ENCODE measurements at regions not wholly inside any gene's neighbourhood (a gene's known extent, or its start where the extent isn't known, plus 50 kb on each side); places are given as distances from the start of the nearest gene placed in this dataset.

GRCh38 chr11:28596816-28597215 lies 488.6 kb downstream of the METTL15 start:
- no peak overlapping the region for H3K4me3 ChIP-seq
- no peak for TF ChIP-seq Cebpa-rat (IDR thresholded peaks at IDR 0.05)
- no peaks in the 10 kb centered on the region for H4K20me1 ChIP-seq
- no peaks in the 10 kb centered on the region for H3K36me3 ChIP-seq
- H3K4me2 ChIP-seq = no peak overlapping the region
- no peak overlapping the region for H3K9ac ChIP-seq
- no peaks in the 10 kb centered on the region for H3K27me3 ChIP-seq
- H3K27ac ChIP-seq = no peak overlapping the region
- H3K9me3 ChIP-seq = no peaks in the 10 kb centered on the region
- H3K4me1 ChIP-seq = no peaks in the 10 kb centered on the region

GRCh38 chr11:28592141-28592540 lies 484.0 kb downstream of the METTL15 start:
- Histone ChIP-seq H3K4me2 (no peak overlapping the region), H3K4me3 (no peak overlapping the region), H3K36me3 (no peaks in the 10 kb centered on the region), H3K27me3 (no peaks in the 10 kb centered on the region), H4K20me1 (no peaks in the 10 kb centered on the region), H3K27ac (no peak overlapping the region), H3K4me1 (no peaks in the 10 kb centered on the region), H3K9ac (no peak overlapping the region), H3K9me3 (no peaks in the 10 kb centered on the region)
- TF ChIP-seq Cebpa-rat (IDR thresholded peaks at IDR 0.05) = no peak

GRCh38 chr11:28584992-28585391 lies 476.8 kb downstream of the METTL15 start:
- no peak overlapping the region for H3K27ac ChIP-seq
- no peak overlapping the region for H3K9ac ChIP-seq
- H4K20me1 ChIP-seq = no peaks in the 10 kb centered on the region
- no peaks in the 10 kb centered on the region for H3K4me1 ChIP-seq
- no peaks in the 10 kb centered on the region for H3K36me3 ChIP-seq
- no peak overlapping the region for H3K4me3 ChIP-seq
- H3K27me3 ChIP-seq = no peaks in the 10 kb centered on the region
- no peaks in the 10 kb centered on the region for H3K9me3 ChIP-seq
- no peak overlapping the region for H3K4me2 ChIP-seq
- no peak for TF ChIP-seq Cebpa-rat (IDR thresholded peaks at IDR 0.05)

- no peak overlapping the region for H3K4me3 ChIP-seq
- H3K4me1 ChIP-seq = no peaks in the 10 kb centered on the region
- H3K9me3 ChIP-seq = no peaks in the 10 kb centered on the region
- no peaks in the 10 kb centered on the region for H4K20me1 ChIP-seq
- H3K4me2 ChIP-seq = no peak overlapping the region
- H3K36me3 ChIP-seq = no peaks in the 10 kb centered on the region
- H3K27me3 ChIP-seq = no peaks in the 10 kb centered on the region
- no peak overlapping the region for H3K9ac ChIP-seq
- no peak overlapping the region for H3K27ac ChIP-seq
- no peak for TF ChIP-seq Cebpa-rat (IDR thresholded peaks at IDR 0.05)
Observed at GRCh38 chr11:28582506-28582905, 474.3 kb downstream of the METTL15 start.

DNA sequence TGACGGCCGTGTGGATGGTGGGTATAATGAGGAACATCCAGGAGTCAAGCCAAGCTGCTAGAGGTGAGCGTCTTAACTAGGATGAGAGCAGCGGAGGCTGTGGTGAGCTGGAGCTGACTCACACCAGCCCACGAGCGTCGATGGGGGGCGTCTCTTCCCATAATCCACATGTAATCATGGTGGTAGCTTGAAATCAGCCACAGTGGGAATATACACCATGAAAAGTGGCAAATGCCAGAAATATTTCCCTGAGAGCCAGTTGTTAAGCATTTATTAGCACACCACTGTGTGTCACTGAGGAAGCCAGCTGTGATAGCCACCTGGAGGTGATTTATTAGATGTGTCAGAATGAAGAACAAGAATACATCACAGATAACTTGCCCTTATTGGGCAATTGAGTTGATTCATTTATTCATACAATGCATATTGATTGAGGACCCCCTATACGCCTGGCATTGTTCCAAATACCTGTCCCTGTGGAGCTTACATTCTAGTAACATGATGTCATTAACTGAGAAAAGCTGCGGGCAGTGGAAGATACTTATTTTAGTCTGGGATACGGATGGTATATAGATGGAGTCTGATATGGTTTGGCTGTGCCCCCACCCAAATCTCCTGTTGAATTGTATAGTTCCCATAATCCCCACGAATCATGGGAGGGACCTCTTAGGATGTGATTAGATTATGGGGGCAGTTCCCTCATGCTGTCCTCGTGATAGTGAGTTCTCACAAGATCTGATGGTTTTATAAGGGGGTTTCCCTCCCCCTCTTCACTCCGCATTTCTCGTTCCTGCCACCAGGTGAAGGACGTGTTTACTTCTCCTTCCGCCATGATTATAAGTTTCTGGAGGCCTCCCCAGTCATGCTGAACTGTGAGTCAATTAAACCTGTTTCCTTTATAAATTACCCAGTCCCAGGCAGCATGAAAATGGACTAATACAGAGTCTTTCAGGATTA lies 473.4 kb downstream of the METTL15 start:
- TF ChIP-seq Cebpa-rat (IDR thresholded peaks at IDR 0.05) = no peak
- Histone ChIP-seq H3K9me3 (no peaks in the 10 kb centered on the region), H3K27ac (no peak overlapping the region), H3K4me3 (no peak overlapping the region), H4K20me1 (no peaks in the 10 kb centered on the region), H3K27me3 (no peaks in the 10 kb centered on the region), H3K4me1 (no peaks in the 10 kb centered on the region), H3K9ac (no peak overlapping the region), H3K4me2 (no peak overlapping the region), H3K36me3 (no peaks in the 10 kb centered on the region)

- Histone ChIP-seq H3K4me2 (no peak overlapping the region), H3K27ac (no peak overlapping the region), H3K9me3 (no peaks in the 10 kb centered on the region), H3K36me3 (no peaks in the 10 kb centered on the region), H3K9ac (no peak overlapping the region), H3K4me1 (no peaks in the 10 kb centered on the region), H4K20me1 (no peaks in the 10 kb centered on the region), H3K27me3 (no peaks in the 10 kb centered on the region), H3K4me3 (no peak overlapping the region)
- TF ChIP-seq Cebpa-rat (IDR thresholded peaks at IDR 0.05) = no peak
Observed at GRCh38 chr11:28571371-28571770, 463.2 kb downstream of the METTL15 start.

GRCh38 chr11:28569106-28569505 lies 460.9 kb downstream of the METTL15 start:
- H3K4me3 ChIP-seq = no peak overlapping the region
- H3K9ac ChIP-seq = no peak overlapping the region
- H3K27me3 ChIP-seq = no peaks in the 10 kb centered on the region
- H4K20me1 ChIP-seq = no peaks in the 10 kb centered on the region
- H3K4me1 ChIP-seq = no peaks in the 10 kb centered on the region
- H3K27ac ChIP-seq = no peak overlapping the region
- no peaks in the 10 kb centered on the region for H3K36me3 ChIP-seq
- H3K9me3 ChIP-seq = no peaks in the 10 kb centered on the region
- no peak for TF ChIP-seq Cebpa-rat (IDR thresholded peaks at IDR 0.05)
- H3K4me2 ChIP-seq = no peak overlapping the region

- Histone ChIP-seq H3K4me3 (no peak overlapping the region), H3K27me3 (no peaks in the 10 kb centered on the region), H4K20me1 (no peaks in the 10 kb centered on the region), H3K4me2 (no peak overlapping the region), H3K36me3 (no peaks in the 10 kb centered on the region), H3K9me3 (no peaks in the 10 kb centered on the region), H3K27ac (no peak overlapping the region), H3K9ac (no peak overlapping the region), H3K4me1 (no peaks in the 10 kb centered on the region)
- no peak for TF ChIP-seq Cebpa-rat (IDR thresholded peaks at IDR 0.05)
Observed at GRCh38 chr11:28566339-28567089, 458.3 kb downstream of the METTL15 start.

- Histone ChIP-seq H3K4me3 (no peak overlapping the region), H3K4me1 (no peaks in the 10 kb centered on the region), H3K4me2 (no peak overlapping the region), H3K9ac (no peak overlapping the region), H3K9me3 (no peaks in the 10 kb centered on the region), H3K27me3 (no peaks in the 10 kb centered on the region), H4K20me1 (no peaks in the 10 kb centered on the region), H3K27ac (no peak overlapping the region), H3K36me3 (no peaks in the 10 kb centered on the region)
- no peak for TF ChIP-seq Cebpa-rat (IDR thresholded peaks at IDR 0.05)
Observed at GRCh38 chr11:28559492-28559891, 451.3 kb downstream of the METTL15 start.

DNA sequence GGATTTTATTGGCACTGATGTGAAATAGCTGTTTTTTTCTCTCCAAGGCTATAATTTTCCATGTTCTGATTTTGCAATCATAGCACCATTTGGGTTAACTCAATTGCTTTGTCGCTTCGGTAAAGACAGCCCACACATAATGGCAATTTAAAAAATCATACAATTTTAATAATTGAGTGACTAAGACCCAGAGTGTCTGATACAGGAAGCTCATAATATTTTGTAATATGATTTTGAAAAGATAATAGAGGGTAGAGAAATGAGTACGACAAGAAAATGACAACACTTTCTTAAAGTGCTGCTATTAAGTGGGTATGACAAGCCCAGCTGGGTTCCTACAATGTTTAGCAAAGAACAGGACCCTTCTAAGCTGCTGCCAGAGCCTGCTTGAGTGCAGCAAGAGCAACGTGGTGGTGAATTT lies 439.1 kb downstream of the METTL15 start:
- H3K27me3 ChIP-seq = no peaks in the 10 kb centered on the region
- H3K4me2 ChIP-seq = no peak overlapping the region
- H3K36me3 ChIP-seq = no peaks in the 10 kb centered on the region
- no peak overlapping the region for H3K27ac ChIP-seq
- H3K9ac ChIP-seq = no peak overlapping the region
- no peaks in the 10 kb centered on the region for H3K4me1 ChIP-seq
- H4K20me1 ChIP-seq = no peaks in the 10 kb centered on the region
- H3K4me3 ChIP-seq = no peak overlapping the region
- TF ChIP-seq Cebpa-rat (IDR thresholded peaks at IDR 0.05) = no peak
- H3K9me3 ChIP-seq = no peaks in the 10 kb centered on the region
